Fibroblast of mammary gland (primary cell): ENCODE measurements at regions not wholly inside any gene's neighbourhood (a gene's known extent, or its start where the extent isn't known, plus 50 kb on each side); places are given as distances from the start of the nearest gene placed in this dataset.

Source experiments
- DNase-seq: peaks from one replicate; pipeline ENCODE4 v3.0.0-alpha.2; 2010; ENCODE audit warnings: low read depth
- H3K4me3 ChIP-seq: 2 replicates; pipeline ENCODE4 v1.5.1; 2011; ENCODE audit warnings: low read depth, mild to moderate bottlenecking, low read length, moderate library complexity; ENCODE audit not compliant: control insufficient read depth
- CTCF ChIP-seq: conservative IDR thresholded peaks from 2 replicates; pipeline ENCODE4 v1.5.1; 2011; ENCODE audit warnings: low read depth, low read length, inconsistent platforms; ENCODE audit not compliant: control insufficient read depth, insufficient read depth

- TF ChIP-seq CTCF, result no peak
- no peak for DNase-seq
Measured at GRCh38 chr1:232248276-232248820, 381.6 kb downstream of the SIPA1L2 start.

DNA sequence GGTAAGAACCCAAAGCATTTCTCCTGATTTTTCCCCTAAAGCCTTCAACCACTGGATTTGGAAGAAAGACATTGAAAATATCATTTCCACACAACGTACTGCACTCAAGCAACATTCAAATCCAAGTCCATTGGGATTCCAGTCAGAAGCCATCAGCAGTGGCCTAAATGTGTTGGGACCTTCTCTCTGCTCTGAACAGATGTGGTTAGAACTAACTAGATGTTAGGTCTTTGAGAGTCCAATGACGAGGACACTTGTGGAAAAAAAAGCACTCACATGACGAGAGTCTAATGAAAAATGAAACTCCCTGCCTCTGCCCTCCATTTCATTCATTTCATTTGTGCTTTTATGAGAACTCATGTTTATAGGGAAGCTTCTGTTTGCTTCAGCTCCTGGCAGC is 382.3 kb downstream of the SIPA1L2 start:
- H3K4me3 ChIP-seq, result no peak overlapping the region
- no peak for DNase-seq
- TF ChIP-seq CTCF, result no peak

More at GRCh38 chr1:232248276-232248820, 381.6 kb downstream of the SIPA1L2 start:
- H3K4me3 ChIP-seq, result no peak overlapping the region

GRCh38 chr1:232244426-232244825 is 385.5 kb downstream of the SIPA1L2 start:
- H3K4me3 ChIP-seq, result no peak overlapping the region
- no peak for DNase-seq
- no peak for TF ChIP-seq CTCF

DNA sequence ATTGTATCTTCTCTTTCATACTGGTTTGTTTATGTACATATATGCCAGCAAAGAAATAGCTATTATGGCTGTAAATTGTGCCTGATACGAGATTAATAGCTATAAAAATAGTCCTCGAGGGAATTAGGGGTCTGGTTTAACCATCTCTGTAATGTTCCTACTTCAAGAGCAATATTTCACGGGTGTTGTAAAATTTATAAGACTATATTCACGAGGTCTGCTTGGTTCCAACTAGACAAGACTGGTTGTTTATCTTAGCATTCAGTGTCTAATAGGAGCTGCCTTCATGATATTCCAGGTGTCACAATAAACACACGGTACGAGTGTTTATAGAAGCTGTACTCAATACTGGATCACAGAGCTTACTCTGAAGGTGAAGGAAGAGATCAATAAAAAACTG is 389.9 kb downstream of the SIPA1L2 start:
- TF ChIP-seq CTCF, result no peak
- no peak overlapping the region for H3K4me3 ChIP-seq
- DNase-seq, result no peak

DNA sequence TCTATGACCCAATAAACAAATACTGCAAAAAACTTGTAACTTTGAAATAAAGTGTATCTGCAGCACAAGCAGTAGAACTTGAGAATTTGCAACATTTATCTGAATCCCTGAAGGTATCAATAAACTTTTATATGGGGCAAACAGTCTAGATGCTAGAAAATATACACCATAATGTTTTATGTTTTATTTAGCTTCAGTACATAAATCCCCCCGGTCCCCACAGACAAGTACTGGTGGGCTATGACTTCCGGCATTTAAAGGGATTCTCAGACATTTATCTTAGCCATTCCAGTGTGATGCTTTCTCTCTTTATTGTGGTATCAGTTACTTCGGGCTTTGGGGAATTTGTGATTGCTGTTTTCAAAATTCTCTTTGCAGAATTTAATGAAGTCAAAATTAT is 390.4 kb downstream of the SIPA1L2 start:
- TF ChIP-seq CTCF, result no peak
- no peak for DNase-seq
- H3K4me3 ChIP-seq, result no peak overlapping the region

- DNase-seq, result no peak
- no peak for TF ChIP-seq CTCF
Measured at GRCh38 chr1:232238009-232238408, 391.9 kb downstream of the SIPA1L2 start.

DNA sequence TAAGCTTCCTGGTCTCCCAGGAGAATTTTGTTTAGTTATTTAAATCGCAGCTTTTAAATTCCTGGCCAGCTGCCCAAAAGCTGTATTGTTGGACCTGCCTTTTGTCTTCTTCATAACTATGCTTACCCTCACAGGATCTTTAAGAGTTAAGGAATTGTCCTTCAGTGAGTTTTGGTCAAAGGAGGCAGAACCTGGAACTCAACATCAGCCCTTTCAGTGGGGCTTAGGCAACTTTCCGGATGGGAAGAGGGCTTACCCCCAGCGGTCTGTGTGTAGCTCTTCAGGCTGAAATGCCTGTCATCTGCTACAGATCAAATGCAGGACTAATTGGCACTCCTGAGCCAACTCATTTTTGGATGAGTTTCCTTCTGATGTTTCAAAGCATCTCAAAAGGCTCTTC is 402.6 kb downstream of the SIPA1L2 start:
- no peak for TF ChIP-seq CTCF
- H3K4me3 ChIP-seq, result no peak overlapping the region
- no peak for DNase-seq

More at GRCh38 chr1:232238009-232238408, 391.9 kb downstream of the SIPA1L2 start:
- no peak overlapping the region for H3K4me3 ChIP-seq
